HG02798 (cell line): ENCODE measurements at regions not wholly inside any gene's neighbourhood (a gene's known extent, or its start where the extent isn't known, plus 50 kb on each side); places are given as distances from the start of the nearest gene placed in this dataset.
"Not testable (repeated sequence)": the region's sequence is repeated elsewhere in the genome, so short reads cannot be mapped to it uniquely, and the experiment has no call there.

Experiments
- ATAC-seq: cut with Tn5 transposase; IDR thresholded peaks from one replicate; pipeline ENCODE4 v1.9.1; 2021; ENCODE audit warnings: mild to moderate bottlenecking; ENCODE audit not compliant: unreplicated experiment, poor library complexity

GRCh38 chr3:20240154-20240883 lies 54.3 kb upstream of the SGO1 start:
- no peak for ATAC-seq

- ATAC-seq, result not testable (repeated sequence)
Observed at GRCh38 chr3:20238199-20238598, 52.2 kb upstream of the SGO1 start.

GRCh38 chr3:20236603-20237002 lies 50.6 kb upstream of the SGO1 start:
- no peak for ATAC-seq
